OCI-LY1 (cell line): ENCODE measurements at regions not wholly inside any gene's neighbourhood (a gene's known extent, or its start where the extent isn't known, plus 50 kb on each side); places are given as distances from the start of the nearest gene placed in this dataset.

Experiments used
- EZH2 ChIP-seq: fragments of 200-600 bp; sonication (generic), shearing (Covaris generic); IDR thresholded peaks from 2 replicates; pipeline ENCODE4 v1.8.0; 2017; ENCODE audit warnings: borderline replicate concordance, mixed run types, mild to moderate bottlenecking, antibody characterized with exemption, low read length, moderate library complexity, mixed read lengths
- TF ChIP-seq, protein P1 (sequence below): fragments of 200-600 bp; sonication (generic), shearing (Covaris generic); IDR thresholded peaks from 2 replicates; pipeline ENCODE4 v1.5.1; 2017; ENCODE audit warnings: mild to moderate bottlenecking, antibody characterized with exemption, low read length, moderate library complexity, mixed read lengths

GRCh38 chr7:67661-68395, 124.5 kb upstream of the FAM20C start:
- TF ChIP-seq, protein P1, sequence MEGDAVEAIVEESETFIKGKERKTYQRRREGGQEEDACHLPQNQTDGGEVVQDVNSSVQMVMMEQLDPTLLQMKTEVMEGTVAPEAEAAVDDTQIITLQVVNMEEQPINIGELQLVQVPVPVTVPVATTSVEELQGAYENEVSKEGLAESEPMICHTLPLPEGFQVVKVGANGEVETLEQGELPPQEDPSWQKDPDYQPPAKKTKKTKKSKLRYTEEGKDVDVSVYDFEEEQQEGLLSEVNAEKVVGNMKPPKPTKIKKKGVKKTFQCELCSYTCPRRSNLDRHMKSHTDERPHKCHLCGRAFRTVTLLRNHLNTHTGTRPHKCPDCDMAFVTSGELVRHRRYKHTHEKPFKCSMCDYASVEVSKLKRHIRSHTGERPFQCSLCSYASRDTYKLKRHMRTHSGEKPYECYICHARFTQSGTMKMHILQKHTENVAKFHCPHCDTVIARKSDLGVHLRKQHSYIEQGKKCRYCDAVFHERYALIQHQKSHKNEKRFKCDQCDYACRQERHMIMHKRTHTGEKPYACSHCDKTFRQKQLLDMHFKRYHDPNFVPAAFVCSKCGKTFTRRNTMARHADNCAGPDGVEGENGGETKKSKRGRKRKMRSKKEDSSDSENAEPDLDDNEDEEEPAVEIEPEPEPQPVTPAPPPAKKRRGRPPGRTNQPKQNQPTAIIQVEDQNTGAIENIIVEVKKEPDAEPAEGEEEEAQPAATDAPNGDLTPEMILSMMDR, result no peak
- TF ChIP-seq EZH2, result no peak
